KOPT-K1 (cell line): ENCODE measurements at regions not wholly inside any gene's neighbourhood (a gene's known extent, or its start where the extent isn't known, plus 50 kb on each side); places are given as distances from the start of the nearest gene placed in this dataset.

Experiments
- H3K27ac ChIP-seq: fragments of 200-600 bp; sonication (generic); 2 replicates; pipeline ENCODE4 v1.5.1; 2016; ENCODE audit warnings: antibody characterized with exemption, mild to moderate bottlenecking, low read depth, low read length; ENCODE audit not compliant: poor library complexity, severe bottlenecking
- H3K36me3 ChIP-seq: fragments of 200-600 bp; sonication (generic); 2 replicates; pipeline ENCODE4 v1.5.1; 2017; ENCODE audit warnings: antibody characterized with exemption, mild to moderate bottlenecking, low read length, moderate library complexity; ENCODE audit not compliant: insufficient read depth
- H3K9me3 ChIP-seq: fragments of 200-600 bp; sonication (generic); 2 replicates; pipeline ENCODE4 v1.5.1; 2017; ENCODE audit warnings: antibody characterized with exemption, low read length, mild to moderate bottlenecking; ENCODE audit not compliant: insufficient read depth, poor library complexity, severe bottlenecking

DNA sequence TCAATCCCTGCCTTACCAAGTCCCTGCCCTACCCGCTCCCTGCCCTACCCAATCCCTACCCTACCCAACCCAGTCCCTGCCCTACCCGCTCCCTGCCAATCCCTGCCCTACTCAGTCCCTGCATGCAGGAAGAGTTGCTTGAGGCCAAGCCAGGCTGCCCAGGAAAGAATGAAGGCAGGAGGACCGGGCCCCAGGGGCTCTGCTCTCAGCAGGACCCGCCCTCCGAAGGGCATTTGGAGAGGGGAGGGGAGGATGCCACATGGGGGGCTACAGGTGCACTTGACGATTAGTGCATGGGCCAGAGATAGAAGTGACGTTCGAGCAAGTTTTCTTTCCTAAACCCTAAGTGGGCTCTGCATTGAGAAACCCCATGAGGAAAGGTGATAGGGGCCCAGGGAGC lies 581.2 kb downstream of the TBC1D22A start:
- Histone ChIP-seq H3K36me3 (no peaks in the 10 kb centered on the region), H3K9me3 (no peaks in the 10 kb centered on the region), H3K27ac (no peak overlapping the region)

DNA sequence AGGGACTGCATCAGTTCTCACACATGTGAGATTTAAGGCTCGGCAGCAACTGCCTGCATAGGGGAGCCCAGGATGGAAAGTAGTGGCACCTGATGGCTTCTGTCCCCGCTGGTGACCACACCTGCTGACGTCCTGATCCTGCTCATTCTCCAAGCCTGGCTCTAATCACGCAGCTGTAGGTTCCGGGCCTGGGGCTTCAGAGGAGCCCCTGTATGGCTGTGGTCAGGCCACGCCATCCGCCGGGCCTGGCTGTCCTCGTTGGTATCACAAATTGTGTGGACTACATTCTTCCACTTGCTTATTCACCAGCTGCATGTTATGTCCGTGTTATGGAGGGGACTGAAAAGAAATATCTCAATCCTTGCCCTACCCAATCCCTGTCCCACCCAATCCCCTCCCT lies 580.0 kb downstream of the TBC1D22A start:
- no peak overlapping the region for H3K27ac ChIP-seq
- no peaks in the 10 kb centered on the region for H3K9me3 ChIP-seq
- no peaks in the 10 kb centered on the region for H3K36me3 ChIP-seq

DNA sequence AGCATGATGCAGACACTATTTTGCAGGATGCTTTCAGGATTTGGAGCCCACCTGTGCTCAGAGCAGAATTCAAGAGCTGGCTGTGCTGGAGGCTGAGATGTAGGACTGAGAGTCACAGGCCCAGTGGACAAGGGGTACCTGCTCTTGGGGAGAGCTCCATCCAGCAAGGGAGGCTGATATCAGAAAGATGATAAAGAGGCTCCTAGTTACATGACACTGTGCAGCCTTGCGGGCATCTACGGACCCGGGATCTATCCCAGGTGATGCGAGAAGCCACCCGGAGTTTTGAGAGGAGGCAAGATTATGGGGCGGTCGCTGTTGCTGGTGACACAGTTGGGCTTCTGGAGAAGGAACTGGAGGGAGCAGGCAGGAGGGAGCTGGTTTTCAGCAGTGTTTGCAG lies 579.0 kb downstream of the TBC1D22A start:
- H3K9me3 ChIP-seq = no peaks in the 10 kb centered on the region
- H3K36me3 ChIP-seq = no peaks in the 10 kb centered on the region
- no peak overlapping the region for H3K27ac ChIP-seq

DNA sequence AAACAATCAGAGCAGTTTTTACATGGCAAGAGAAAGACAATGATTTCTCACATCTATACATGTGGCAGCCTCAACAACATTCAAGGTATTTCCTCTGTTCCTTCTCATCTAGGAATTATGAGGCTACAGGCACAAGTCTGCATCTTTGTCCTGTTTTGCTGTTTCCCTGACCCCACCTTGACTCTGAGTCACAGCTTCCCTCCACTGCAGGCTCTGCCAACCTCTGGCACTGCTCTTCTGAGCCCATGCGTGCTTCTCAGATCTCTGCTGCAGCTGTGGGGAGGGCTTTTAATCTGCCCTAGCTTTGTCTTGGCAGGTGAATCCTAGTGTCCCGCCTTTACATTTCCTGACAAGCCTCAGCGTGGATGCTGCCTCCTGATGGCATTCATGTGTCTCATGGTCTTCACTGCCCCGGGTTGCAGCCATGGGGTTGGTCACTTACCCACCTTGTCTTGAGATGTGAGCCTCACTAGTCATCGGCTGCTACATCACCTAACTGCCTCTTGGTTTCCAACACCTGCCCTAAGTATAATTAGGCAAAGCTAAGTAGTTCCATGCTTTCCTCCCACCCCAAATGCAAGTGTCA lies 578.5 kb downstream of the TBC1D22A start:
- Histone ChIP-seq H3K27ac (no peak overlapping the region), H3K9me3 (no peaks in the 10 kb centered on the region), H3K36me3 (no peaks in the 10 kb centered on the region)

DNA sequence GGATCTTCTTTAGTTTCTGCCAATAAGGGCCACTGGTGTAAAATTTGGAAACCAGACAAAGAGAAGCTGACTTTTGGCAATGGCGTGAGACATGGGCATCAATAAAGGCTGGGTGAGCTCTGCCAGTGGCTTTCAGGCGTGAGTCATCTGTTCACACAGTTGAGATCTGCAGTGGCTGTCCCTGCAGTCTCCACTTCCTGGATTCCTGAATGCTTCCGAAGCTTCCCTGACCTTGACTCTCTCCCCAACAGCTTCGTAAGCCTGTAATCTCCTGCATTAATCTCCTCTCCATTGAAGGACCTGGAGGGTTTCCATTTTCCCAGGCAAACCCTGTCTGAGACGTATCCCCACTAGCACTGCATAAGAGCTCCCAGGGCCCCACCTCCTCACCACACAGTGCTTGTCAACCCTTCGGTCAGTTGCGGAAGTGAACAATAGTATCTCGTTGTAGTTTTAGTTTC lies 574.7 kb downstream of the TBC1D22A start:
- H3K36me3 ChIP-seq = no peaks in the 10 kb centered on the region
- H3K27ac ChIP-seq = no peak overlapping the region
- H3K9me3 ChIP-seq = no peaks in the 10 kb centered on the region

DNA sequence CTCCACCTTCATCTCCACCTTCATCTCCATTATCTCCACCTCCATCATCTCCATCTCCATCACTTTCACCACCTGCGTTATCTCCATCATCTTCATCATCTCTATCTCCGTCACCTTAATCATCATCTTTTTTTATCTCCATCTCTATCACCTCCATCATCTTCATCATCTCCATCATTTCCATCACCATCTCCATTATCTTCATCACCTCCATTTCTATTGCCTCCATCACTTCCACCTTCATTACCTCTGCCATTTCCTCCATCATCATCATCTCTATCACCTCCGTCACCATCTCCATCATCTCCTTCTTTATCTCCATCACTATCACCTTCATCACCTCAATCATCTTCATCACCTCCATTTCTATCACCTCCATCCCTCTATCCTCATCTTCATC lies 573.5 kb downstream of the TBC1D22A start:
- H3K27ac ChIP-seq = no peak overlapping the region
- H3K9me3 ChIP-seq = no peaks in the 10 kb centered on the region
- no peaks in the 10 kb centered on the region for H3K36me3 ChIP-seq

DNA sequence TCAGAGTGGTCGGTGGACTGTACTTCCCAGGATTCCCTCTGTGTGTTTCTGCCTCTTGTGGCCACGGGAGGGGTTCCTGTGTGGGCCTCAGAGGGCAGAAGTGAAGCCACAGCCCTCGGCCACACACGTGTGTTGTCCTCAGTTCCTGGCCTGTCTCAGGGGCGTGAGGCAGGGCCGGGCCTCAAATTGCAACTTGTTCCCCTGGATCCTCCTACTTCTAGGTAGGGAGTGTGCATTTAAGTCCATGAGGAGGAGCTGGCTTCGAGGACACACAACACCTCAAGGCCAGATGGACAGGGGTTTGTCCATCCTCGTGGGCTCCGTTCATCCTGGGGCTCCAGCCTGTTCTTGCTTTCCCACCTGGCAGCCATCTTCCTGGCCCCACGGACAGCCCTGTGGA lies 573.0 kb downstream of the TBC1D22A start:
- Histone ChIP-seq H3K9me3 (no peaks in the 10 kb centered on the region), H3K27ac (no peak overlapping the region), H3K36me3 (no peaks in the 10 kb centered on the region)

DNA sequence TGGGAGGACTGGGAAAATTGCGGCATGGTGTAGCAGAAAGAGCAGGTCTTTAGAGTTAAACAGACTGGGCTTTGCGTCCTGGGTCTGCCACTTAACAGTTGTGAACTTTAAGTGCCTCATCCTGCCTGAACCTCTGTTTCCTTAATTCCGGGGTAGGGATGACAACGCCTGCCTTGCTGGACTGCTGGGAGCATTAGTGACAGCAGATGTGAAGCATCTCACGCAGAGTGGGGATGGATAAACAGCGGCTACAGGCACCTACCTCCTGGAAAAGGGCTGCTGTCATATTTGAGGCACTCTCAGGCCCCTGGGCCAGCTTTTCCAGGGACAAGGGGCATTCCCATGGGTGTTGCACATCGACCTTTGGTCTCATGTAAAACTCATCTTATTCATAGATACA lies 572.2 kb downstream of the TBC1D22A start:
- H3K9me3 ChIP-seq = no peaks in the 10 kb centered on the region
- no peak overlapping the region for H3K27ac ChIP-seq
- H3K36me3 ChIP-seq = no peaks in the 10 kb centered on the region

DNA sequence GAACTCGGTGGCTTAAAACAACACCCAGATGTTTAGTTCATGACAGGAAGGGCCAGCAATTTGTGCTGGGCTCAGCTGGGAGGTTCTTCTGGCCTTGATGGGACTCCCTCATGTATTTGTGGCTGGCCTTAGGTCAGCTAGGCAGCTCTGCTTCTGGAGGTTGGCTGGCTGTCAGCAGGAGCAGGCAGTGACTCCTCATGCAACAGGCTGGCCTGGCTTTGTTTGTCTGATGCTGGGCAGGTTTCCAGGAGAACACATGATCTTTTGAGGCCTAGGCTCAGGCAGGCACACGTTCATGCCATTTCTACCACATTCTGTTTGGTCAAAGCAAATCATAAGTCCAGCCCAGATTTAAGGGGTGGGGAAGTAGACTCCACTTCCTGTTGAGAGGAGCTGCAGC lies 571.2 kb downstream of the TBC1D22A start:
- Histone ChIP-seq H3K27ac (no peak overlapping the region), H3K36me3 (no peaks in the 10 kb centered on the region), H3K9me3 (no peaks in the 10 kb centered on the region)

DNA sequence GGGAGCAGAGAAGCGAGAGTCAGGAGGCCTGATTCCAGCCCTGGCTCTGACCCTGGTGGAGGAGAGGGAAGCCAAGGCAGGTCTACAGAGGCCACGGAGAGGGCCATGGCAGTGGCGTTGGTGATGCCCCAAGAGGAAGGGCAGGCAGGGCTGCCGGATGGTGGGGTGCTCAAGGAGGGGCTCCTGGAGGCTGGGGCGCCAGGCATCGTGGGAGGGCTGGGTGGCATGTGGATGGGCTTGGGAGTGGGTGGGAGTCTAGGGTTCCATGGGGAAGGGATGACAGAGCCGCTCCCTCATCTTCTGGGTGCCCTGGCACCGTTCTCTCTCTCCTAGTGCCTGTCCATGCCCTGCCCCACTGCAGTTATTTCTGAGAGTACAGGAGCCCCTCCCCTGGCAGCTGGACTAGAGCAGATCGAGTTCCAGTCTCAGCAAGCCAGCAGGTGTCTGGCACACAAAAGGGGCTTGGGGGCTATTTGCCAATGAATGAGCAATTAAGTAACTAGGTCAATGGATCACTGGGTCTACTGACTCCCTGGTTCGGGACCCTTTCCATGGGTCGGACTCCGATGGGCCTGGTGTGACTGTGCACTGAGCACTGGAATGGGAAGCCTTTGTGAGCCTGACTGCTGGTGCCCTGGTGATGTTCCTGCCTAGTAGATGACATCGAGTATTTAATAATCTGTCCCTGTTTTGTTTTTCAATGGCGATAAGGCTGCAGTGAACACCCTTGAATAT lies 570.0 kb downstream of the TBC1D22A start:
- Histone ChIP-seq H3K36me3 (no peaks in the 10 kb centered on the region), H3K9me3 (no peaks in the 10 kb centered on the region), H3K27ac (no peak overlapping the region)

DNA sequence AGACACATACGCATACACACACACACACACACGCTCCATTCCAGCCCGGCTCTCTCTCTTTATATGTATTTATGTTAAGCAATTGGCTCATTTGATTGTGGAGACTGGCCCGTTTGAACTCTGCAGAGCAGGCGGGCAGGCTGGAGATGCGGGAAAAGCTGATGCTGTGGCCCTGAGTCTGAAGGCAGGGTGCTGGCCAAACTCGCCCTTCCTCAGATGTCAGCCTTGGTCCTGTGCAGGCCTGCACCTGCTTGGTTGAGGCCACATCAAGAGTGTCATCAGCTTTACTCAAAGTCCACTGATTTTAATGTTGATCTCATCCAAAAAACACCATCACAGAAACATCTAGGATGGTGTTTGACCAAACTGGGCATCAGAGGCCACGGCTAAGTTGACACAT lies 569.3 kb downstream of the TBC1D22A start:
- Histone ChIP-seq H3K36me3 (no peaks in the 10 kb centered on the region), H3K27ac (no peak overlapping the region), H3K9me3 (no peaks in the 10 kb centered on the region)

DNA sequence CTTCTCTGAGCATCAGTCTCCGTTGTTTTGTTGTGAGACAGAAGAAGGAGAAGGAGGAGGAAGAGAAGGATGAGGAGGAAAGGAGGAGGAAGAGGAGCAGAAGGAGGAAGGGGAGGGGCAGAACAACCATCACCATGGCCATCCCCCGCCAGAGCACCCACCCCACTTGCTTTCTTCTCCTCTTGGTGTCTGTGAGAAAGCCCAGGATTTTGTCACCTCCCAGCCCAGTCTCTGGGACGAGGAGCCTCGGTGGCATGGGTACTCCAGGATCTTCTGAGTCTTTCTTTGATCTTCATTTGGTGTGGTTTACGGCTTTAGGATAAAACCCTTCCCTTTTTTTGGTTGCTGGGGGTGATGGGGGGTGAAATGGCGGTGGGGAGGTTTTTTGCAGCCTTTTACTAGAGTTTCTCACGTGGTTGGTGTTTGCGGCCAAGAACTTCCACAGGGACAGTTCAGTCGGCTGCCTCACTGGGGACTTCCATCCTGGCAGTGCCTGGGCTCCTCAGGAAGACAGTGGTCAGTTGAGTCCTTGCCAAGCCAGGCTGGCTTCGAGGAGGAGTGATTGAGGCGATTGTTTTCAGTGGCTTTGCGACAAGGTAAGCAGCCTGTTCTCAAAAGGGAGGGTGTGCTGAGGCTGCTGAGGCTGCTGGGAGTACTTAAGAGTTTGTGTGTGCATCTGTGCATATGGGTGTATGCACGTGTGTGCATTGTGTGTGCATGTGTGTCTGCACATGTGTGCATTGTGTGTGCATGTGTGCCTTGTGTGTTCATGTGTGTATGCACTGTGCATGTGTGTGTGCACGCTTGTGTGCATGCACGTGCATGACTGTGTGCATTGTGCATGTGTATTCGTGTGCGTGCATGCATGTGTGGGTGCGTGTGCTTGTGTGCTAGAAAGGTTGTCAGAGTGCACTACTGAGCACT lies 567.5 kb downstream of the TBC1D22A start:
- no peaks in the 10 kb centered on the region for H3K36me3 ChIP-seq
- no peaks in the 10 kb centered on the region for H3K9me3 ChIP-seq
- H3K27ac ChIP-seq = no peak overlapping the region

DNA sequence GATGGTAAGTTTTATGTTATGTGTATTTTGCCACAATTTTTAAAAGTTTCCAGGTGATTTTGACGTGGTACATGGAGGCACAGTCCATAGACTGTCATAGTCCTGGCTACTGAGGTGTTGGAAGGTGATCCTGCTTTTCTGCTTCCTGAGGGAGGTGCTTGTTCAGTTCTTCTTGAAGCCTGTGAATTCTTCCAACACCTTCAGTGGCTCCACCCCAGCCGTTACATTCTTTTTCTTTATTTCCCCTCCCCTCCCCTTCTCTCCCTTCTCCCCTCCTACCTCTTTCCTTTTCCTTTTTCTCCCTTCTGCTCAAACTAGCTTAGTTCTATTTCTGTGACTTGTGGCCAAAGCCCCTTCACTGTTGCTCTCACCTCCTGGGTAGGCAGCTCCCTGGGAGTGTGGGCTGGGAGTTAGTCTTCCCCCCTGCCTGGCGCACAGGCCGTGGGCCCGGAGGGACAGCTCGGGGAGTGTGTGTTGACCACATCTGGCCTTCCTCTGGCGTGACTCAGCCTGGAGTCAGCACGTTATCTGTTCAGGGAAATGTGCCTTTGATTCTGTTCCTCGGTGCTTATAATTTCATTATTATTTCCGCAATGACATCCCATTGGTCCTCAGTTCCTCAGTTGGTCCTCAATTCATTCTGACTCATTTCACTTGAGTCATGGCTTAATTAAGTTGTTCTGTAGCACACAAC lies 566.2 kb downstream of the TBC1D22A start:
- H3K27ac ChIP-seq = no peak overlapping the region
- no peaks in the 10 kb centered on the region for H3K36me3 ChIP-seq

DNA sequence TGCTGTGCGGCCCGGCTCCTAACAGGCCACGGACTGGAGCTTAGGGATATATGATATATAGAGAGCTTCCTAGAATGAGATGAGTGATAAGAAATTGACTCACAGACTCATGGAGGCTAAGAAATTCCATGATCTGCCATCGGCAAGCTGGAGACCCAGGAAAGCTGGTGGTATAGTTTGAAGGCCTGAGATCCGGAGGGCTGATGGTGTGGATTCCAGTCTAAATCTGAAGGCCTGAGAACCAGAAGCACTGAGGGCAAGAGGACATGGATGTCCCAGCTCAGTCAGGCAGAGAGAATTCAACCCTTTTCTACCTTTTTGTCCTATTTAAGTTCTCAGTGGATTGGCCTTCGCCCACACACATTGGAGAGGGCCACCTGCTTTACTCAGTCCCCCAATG lies 564.8 kb downstream of the TBC1D22A start:
- Histone ChIP-seq H3K27ac (no peak overlapping the region), H3K36me3 (no peaks in the 10 kb centered on the region), H3K9me3 (peaks cover 2% of the 10 kb centered on the region)

More for the DNA sequence above, 566.2 kb downstream of the TBC1D22A start:
- no peaks in the 10 kb centered on the region for H3K9me3 ChIP-seq

DNA sequence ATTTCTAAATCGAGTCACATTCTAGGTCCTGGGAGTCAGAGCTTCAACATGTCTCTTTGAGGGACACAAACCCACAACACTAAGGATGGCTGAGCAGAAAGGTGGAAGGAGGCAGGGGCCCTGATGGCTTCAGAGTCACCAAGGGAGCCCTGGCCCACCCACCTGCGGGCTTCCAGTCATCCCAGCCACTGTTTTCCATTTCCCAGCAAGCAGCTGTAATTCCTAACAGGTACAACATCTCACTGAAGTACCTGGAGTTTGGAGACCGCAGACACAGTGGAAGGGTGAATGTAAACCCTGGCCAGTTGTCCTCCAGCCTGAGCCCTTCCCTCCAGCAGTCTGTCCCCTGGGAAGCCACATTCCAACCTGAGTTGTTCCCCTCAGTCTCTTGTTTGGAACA lies 562.8 kb downstream of the TBC1D22A start:
- no peaks in the 10 kb centered on the region for H3K36me3 ChIP-seq
- no peak overlapping the region for H3K27ac ChIP-seq

More for the DNA sequence above, 562.8 kb downstream of the TBC1D22A start:
- peaks cover 20% of the 10 kb centered on the region for H3K9me3 ChIP-seq
